IMR-90 (cell line): ENCODE measurements at regions not wholly inside any gene's neighbourhood (a gene's known extent, or its start where the extent isn't known, plus 50 kb on each side); places are given as distances from the start of the nearest gene placed in this dataset.

Experiments used
- ATAC-seq: fragments of 200-7000 bp; cut with Tn5 transposase; 2 replicates; pipeline ENCODE4 v1.9.1; 2020; ENCODE audit warnings: low read depth, mild to moderate bottlenecking, moderate library complexity
- BruUV-seq: library from RNA; stranded (reverse); fragments of 400-500 nt; replicated peaks from 2 replicates; lab custom pipeline; 2021; lab: Mats Ljungman, UMichigan
- CTCF ChIA-PET: fragments of 300-600 bp; formaldehyde crosslinking; extraction: SDS; loops from one replicate; lab custom pipeline; 2021; ENCODE audit warnings: antibody characterized with exemption; lab: Yijun Ruan, JAX
- POLR2A ChIA-PET: fragments of 300-600 bp; sonication (Branson Sonifier 250); formaldehyde crosslinking; loops from one replicate; lab custom pipeline; 2022; ENCODE audit warnings: antibody characterized with exemption; ENCODE audit not compliant: unreplicated experiment; lab: Charles Lee
- DNase-seq: peaks from one replicate; pipeline ENCODE4 v3.0.0; 2013
- H2AFZ ChIP-seq: replicated peaks from 2 replicates; pipeline ENCODE3; 2013; ENCODE audit warnings: low read length, mild to moderate bottlenecking; ENCODE audit not compliant: poor library complexity
- H2AK5ac ChIP-seq: 2 replicates; pipeline ENCODE4 v1.6.1; 2013; ENCODE audit warnings: low read depth, low read length, inconsistent platforms
- H2AK9ac ChIP-seq: replicated peaks from 2 replicates; pipeline ENCODE3; 2013; ENCODE audit warnings: mild to moderate bottlenecking, low read depth, low read length, moderate library complexity; ENCODE audit not compliant: poor library complexity
- H2BK120ac ChIP-seq: 2 replicates; pipeline ENCODE4 v1.6.1; 2013; ENCODE audit warnings: low read depth, low read length, inconsistent platforms
- H2BK15ac ChIP-seq: 3 replicates; pipeline ENCODE4 v1.6.1; 2013; ENCODE audit warnings: low read depth, low read length, inconsistent platforms
- H2BK20ac ChIP-seq: 2 replicates; pipeline ENCODE4 v1.6.1; 2013; ENCODE audit warnings: low read depth, mild to moderate bottlenecking, inconsistent platforms, low read length, moderate library complexity
- H2BK5ac ChIP-seq: 2 replicates; pipeline ENCODE4 v1.6.1; 2013; ENCODE audit warnings: mild to moderate bottlenecking, low read depth, low read length, inconsistent platforms; ENCODE audit not compliant: poor library complexity, severe bottlenecking
- H3K14ac ChIP-seq: replicated peaks from 2 replicates; pipeline ENCODE4 v1.6.1; 2013; ENCODE audit warnings: low read depth, low read length, inconsistent platforms
- H3K18ac ChIP-seq: 2 replicates; pipeline ENCODE4 v1.6.1; 2013; ENCODE audit warnings: low read depth, low read length, control low read depth
- H3K23ac ChIP-seq: 2 replicates; pipeline ENCODE4 v1.6.1; 2013; ENCODE audit warnings: low read depth, low read length, inconsistent platforms
- H3K27ac ChIP-seq: 2 replicates; pipeline ENCODE4 v1.5.1; 2013; ENCODE audit warnings: mild to moderate bottlenecking, control low read depth, low read length; ENCODE audit not compliant: insufficient read depth
- H3K27me3 ChIP-seq: 2 replicates; pipeline ENCODE4 v1.6.1; 2013; ENCODE audit warnings: low read length; ENCODE audit not compliant: control insufficient read depth, insufficient read depth
- H3K36me3 ChIP-seq: 2 replicates; pipeline ENCODE4 v1.6.1; 2013; ENCODE audit warnings: low read length, mixed read lengths; ENCODE audit not compliant: control insufficient read depth, insufficient read depth
- H3K4ac ChIP-seq: 2 replicates; pipeline ENCODE4 v1.6.1; 2013; ENCODE audit warnings: low read depth, low read length, inconsistent platforms
- H3K4me1 ChIP-seq: 2 replicates; pipeline ENCODE4 v1.6.1; 2013; ENCODE audit warnings: low read length, mixed read lengths; ENCODE audit not compliant: control insufficient read depth, insufficient read depth
- H3K4me2 ChIP-seq: 2 replicates; pipeline ENCODE4 v1.6.1; 2013; ENCODE audit warnings: low read depth, mild to moderate bottlenecking, control low read depth, low read length, moderate library complexity
- H3K4me3 ChIP-seq: 2 replicates; pipeline ENCODE4 v1.5.1; 2013; ENCODE audit warnings: low read depth, mild to moderate bottlenecking, control low read depth, low read length, moderate library complexity; ENCODE audit not compliant: insufficient read depth
- H3K56ac ChIP-seq: 2 replicates; pipeline ENCODE4 v1.6.1; 2013; ENCODE audit warnings: low read length, inconsistent platforms; ENCODE audit not compliant: insufficient read depth; ENCODE audit errors: extremely low read depth
- H3K79me1 ChIP-seq, 2 experiments: 2 replicates each; pipeline ENCODE4 v1.6.1; 2013; ENCODE audit warnings: low read length in 2 of 2, inconsistent platforms in 1 of 2, low read depth in 1 of 2
- H3K9ac ChIP-seq: 2 replicates; pipeline ENCODE4 v1.6.1; 2013; ENCODE audit warnings: low read depth, low read length, control low read depth
- H3K9me1 ChIP-seq: 2 replicates; pipeline ENCODE4 v1.6.1; 2013; ENCODE audit warnings: low read length, inconsistent platforms; ENCODE audit not compliant: insufficient read depth
- H3K9me3 ChIP-seq: 2 replicates; pipeline ENCODE4 v1.6.1; 2013; ENCODE audit warnings: low read length; ENCODE audit not compliant: control insufficient read depth, insufficient read depth
- H4K20me1 ChIP-seq: 2 replicates; pipeline ENCODE4 v1.6.1; 2013; ENCODE audit warnings: low read length, inconsistent platforms; ENCODE audit not compliant: insufficient read depth
- H4K5ac ChIP-seq: 2 replicates; pipeline ENCODE4 v1.6.1; 2013; ENCODE audit warnings: mild to moderate bottlenecking, low read depth, low read length, control low read depth
- H4K8ac ChIP-seq, 2 experiments: 2 replicates each; pipeline ENCODE4 v1.6.1; 2013; ENCODE audit warnings: low read depth in 2 of 2, low read length in 2 of 2, control low read depth in 1 of 2, inconsistent platforms in 1 of 2
- H4K91ac ChIP-seq: 2 replicates; pipeline ENCODE4 v1.6.1; 2013; ENCODE audit warnings: low read depth, low read length, inconsistent platforms; ENCODE audit not compliant: insufficient read depth
- CTCF ChIP-seq: conservative IDR thresholded peaks from 2 replicates; pipeline ENCODE4 v1.5.1; 2012; ENCODE audit warnings: mild to moderate bottlenecking, low read depth, low read length, improper control_type of control experiment
- ELK1 ChIP-seq: fragments of 150-350 bp; IDR thresholded peaks from 2 replicates; pipeline ENCODE4 v1.6.1; 2016; ENCODE audit warnings: low read depth, mild to moderate bottlenecking, low read length, moderate library complexity, borderline replicate concordance
- MXI1 ChIP-seq: IDR thresholded peaks from 2 replicates; pipeline ENCODE4 v1.6.1; 2012; ENCODE audit warnings: low read depth, mild to moderate bottlenecking, low read length, moderate library complexity, borderline replicate concordance
- POLR2A ChIP-seq: IDR thresholded peaks from 2 replicates; pipeline ENCODE4 v1.6.1; 2012; ENCODE audit warnings: mild to moderate bottlenecking, low read depth, low read length
- SMC3 ChIP-seq: fragments of 150-350 bp; IDR thresholded peaks from 2 replicates; pipeline ENCODE4 v1.6.1; 2016; ENCODE audit warnings: low read depth, mild to moderate bottlenecking, antibody characterized with exemption, low read length, moderate library complexity
- WGBS, 2 experiments: methylation state at CpG; one replicate each; pipeline versions ENCODE4 v1.1.5 to v1.1.7; 2013; ENCODE audit warnings: missing lambda C conversion rate in 2 of 2; ENCODE audit not compliant: insufficient read length in 1 of 2; ENCODE audit errors: extremely low coverage in 2 of 2; 5-methylcytosine and 5-hydroxymethylcytosine counted together
- dilution Hi-C: fragments of 300-500 bp; cut with HindIII; formaldehyde crosslinking; loops from one replicate; pipeline ENCODE4 v1.14.3; 2018; ENCODE audit warnings: low sequenced_read_pairs; ENCODE audit not compliant: unreplicated experiment
- in situ Hi-C: fragments of 300-500 bp; cut with MboI; formaldehyde crosslinking; loops from 3 replicates; pipeline ENCODE4 v1.14.3; 2019; ENCODE audit warnings: low sequenced_read_pairs, inconsistent platforms, mixed read lengths
- intact Hi-C: fragments of 100-400 bp; cut with micrococcal nuclease; formaldehyde crosslinking; loops from 2 replicates; pipeline ENCODE4 v1.10.0; 2022

- H3K9ac ChIP-seq = no peak overlapping the region
- DNase-seq (no peak), ATAC-seq (no peak)
- H3K56ac ChIP-seq = no peak overlapping the region
- H3K23ac ChIP-seq = no peak overlapping the region
- 0 out of 2 replicates have a peak, but pooled peaks cover 2% of the 10 kb centered on the region for H3K9me1 ChIP-seq
- no peak overlapping the region for H3K4me3 ChIP-seq
- no peaks in the 10 kb centered on the region for H3K36me3 ChIP-seq
- H3K14ac ChIP-seq = no peak overlapping the region
- H3K4me2 ChIP-seq = no peak overlapping the region
- no peaks in the 10 kb centered on the region for H3K79me1 ChIP-seq
- in situ Hi-C loops = no loop called here
- ChIA-PET CTCF (no interaction called here), POLR2A (no interaction called here)
- dilution Hi-C loops = no loop called here
- no peak overlapping the region for H4K5ac ChIP-seq
- no TSS peak for BruUV-seq
- intact Hi-C loops = no loop called here
- H4K91ac ChIP-seq = no peak overlapping the region
- TF ChIP-seq POLR2A (no peak), MXI1 (no peak), ELK1 (no peak), CTCF (no peak), SMC3 (no peak)
- no peak overlapping the region for H2BK5ac ChIP-seq
- H3K27me3 ChIP-seq = peaks cover 8% of the 10 kb centered on the region
- no peak overlapping the region for H2AFZ ChIP-seq
- no peak overlapping the region for H4K8ac ChIP-seq
- H2BK120ac ChIP-seq = no peak overlapping the region
- no peak overlapping the region for H3K18ac ChIP-seq
- H3K4me1 ChIP-seq = peaks cover 10% of the 10 kb centered on the region; the same call in 1 of the 2 replicates
- no peak overlapping the region for H3K27ac ChIP-seq
- no peak overlapping the region; the same call in 1 of the 2 replicates for H2AK5ac ChIP-seq
- no peak overlapping the region for H2BK15ac ChIP-seq
- no peak overlapping the region for H2BK20ac ChIP-seq
- H4K20me1 ChIP-seq = no peaks in the 10 kb centered on the region
- no peaks in the 10 kb centered on the region for H3K9me3 ChIP-seq
- no peak overlapping the region for H3K4ac ChIP-seq
- no peak overlapping the region for H2AK9ac ChIP-seq
- 77% methylated on average over 34 of the region's 64 CpGs; no CpG with 5 or more reads in 1 of the 2 experiments for WGBS, 2 experiments
Observed at GRCh38 chr17:83152745-83153611, 73.6 kb downstream of the METRNL start.
